Stomach smooth muscle (tissue), 2 donors: ENCODE measurements at regions not wholly inside any gene's neighbourhood (a gene's known extent, or its start where the extent isn't known, plus 50 kb on each side); places are given as distances from the start of the nearest gene placed in this dataset.

Experiments used
- H3K27ac ChIP-seq: one replicate; pipeline ENCODE4 v1.7.0; 2013; ENCODE audit warnings: mild to moderate bottlenecking, low read length, inconsistent platforms
- H3K27me3 ChIP-seq, 2 donors: one replicate each; pipeline ENCODE4 v1.7.0; 2013; ENCODE audit warnings: low read length in 2 of 2; ENCODE audit not compliant: insufficient read depth in 2 of 2, control insufficient read depth in 1 of 2
- H3K36me3 ChIP-seq, 2 donors: one replicate each; pipeline ENCODE4 v1.7.0; 2013; ENCODE audit warnings: low read length in 2 of 2; ENCODE audit not compliant: control insufficient read depth in 2 of 2, insufficient read depth in 2 of 2
- H3K4me1 ChIP-seq: one replicate; pipeline ENCODE4 v1.7.0; 2013; ENCODE audit warnings: low read length; ENCODE audit not compliant: control insufficient read depth, insufficient read depth
- H3K4me3 ChIP-seq, 2 donors: one replicate each; pipeline ENCODE4 v1.7.0; 2013; ENCODE audit warnings: low read length in 2 of 2
- H3K9ac ChIP-seq, 2 donors: one replicate each; pipeline ENCODE4 v1.7.0; 2013; ENCODE audit warnings: low read length in 2 of 2, mild to moderate bottlenecking in 1 of 2
- H3K9me3 ChIP-seq, 2 donors: one replicate each; pipeline ENCODE4 v1.7.0; 2013; ENCODE audit warnings: low read length in 2 of 2; ENCODE audit not compliant: control insufficient read depth in 2 of 2
- donor health status: healthy.
- donor health status: Pancreatic carcinoma.

- H3K36me3 ChIP-seq, result no peaks in the 10 kb centered on the region
- H3K4me3 ChIP-seq, result no peak overlapping the region
- H3K9ac ChIP-seq, result no peak overlapping the region
- H3K27me3 ChIP-seq, result no peaks in the 10 kb centered on the region
- no peak overlapping the region for H3K27ac ChIP-seq
- no peaks in the 10 kb centered on the region for H3K9me3 ChIP-seq
- H3K4me1 ChIP-seq, result peaks cover 2% of the 10 kb centered on the region
Measured at GRCh38 chr6:79776076-79776475, 144.9 kb downstream of the SH3BGRL2 start.

GRCh38 chr6:79775222-79775621 is 144.1 kb downstream of the SH3BGRL2 start:
- no peak overlapping the region for H3K27ac ChIP-seq
- H3K27me3 ChIP-seq, result no peaks in the 10 kb centered on the region
- H3K4me3 ChIP-seq, result no peak overlapping the region
- no peak overlapping the region for H3K9ac ChIP-seq
- no peaks in the 10 kb centered on the region for H3K9me3 ChIP-seq
- H3K36me3 ChIP-seq, result no peaks in the 10 kb centered on the region
- peaks cover 2% of the 10 kb centered on the region for H3K4me1 ChIP-seq

- peaks cover 0 to 8% of the 10 kb centered on the region in 2 donors for H3K9me3 ChIP-seq
- H3K27me3 ChIP-seq, result no peaks in the 10 kb centered on the region
- no peak overlapping the region for H3K4me3 ChIP-seq
Measured at GRCh38 chr6:79764747-79765146, 133.6 kb downstream of the SH3BGRL2 start.

GRCh38 chr6:79763301-79763700 is 132.2 kb downstream of the SH3BGRL2 start:
- H3K36me3 ChIP-seq, result no peaks in the 10 kb centered on the region
- no peaks in the 10 kb centered on the region for H3K4me1 ChIP-seq
- H3K4me3 ChIP-seq, result no peak overlapping the region
- H3K9ac ChIP-seq, result no peak overlapping the region
- H3K27me3 ChIP-seq, result no peaks in the 10 kb centered on the region
- H3K27ac ChIP-seq, result no peak overlapping the region
- H3K9me3 ChIP-seq, result peaks cover 0 to 6% of the 10 kb centered on the region in 2 donors

More at GRCh38 chr6:79764747-79765146, 133.6 kb downstream of the SH3BGRL2 start:
- Histone ChIP-seq H3K36me3 (no peaks in the 10 kb centered on the region), H3K9ac (no peak overlapping the region), H3K27ac (no peak overlapping the region), H3K4me1 (no peaks in the 10 kb centered on the region)

DNA sequence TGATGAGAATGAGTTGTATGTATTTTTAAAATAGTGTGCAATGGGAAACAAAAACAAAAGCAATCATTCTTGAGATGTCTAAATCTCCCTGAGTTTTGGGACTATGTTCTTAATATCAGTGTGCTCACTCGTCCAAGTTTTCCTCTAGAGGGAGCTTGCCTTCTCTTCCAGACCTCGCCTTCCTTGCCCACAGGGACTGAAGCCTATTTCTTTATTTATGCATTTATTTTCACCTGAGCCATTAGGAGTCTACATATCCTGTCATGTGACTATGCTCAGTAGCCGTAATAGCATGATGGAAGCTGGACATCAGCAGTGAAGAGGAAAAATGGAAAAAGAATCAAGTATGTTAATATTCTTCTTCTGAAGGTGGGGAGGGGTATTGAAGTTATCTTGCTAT is 131.2 kb downstream of the SH3BGRL2 start:
- Histone ChIP-seq H3K9ac (no peak overlapping the region), H3K9me3 (peaks cover 0 to 6% of the 10 kb centered on the region in 2 donors), H3K36me3 (no peaks in the 10 kb centered on the region), H3K4me1 (no peaks in the 10 kb centered on the region), H3K27me3 (no peaks in the 10 kb centered on the region), H3K27ac (no peak overlapping the region), H3K4me3 (no peak overlapping the region)

DNA sequence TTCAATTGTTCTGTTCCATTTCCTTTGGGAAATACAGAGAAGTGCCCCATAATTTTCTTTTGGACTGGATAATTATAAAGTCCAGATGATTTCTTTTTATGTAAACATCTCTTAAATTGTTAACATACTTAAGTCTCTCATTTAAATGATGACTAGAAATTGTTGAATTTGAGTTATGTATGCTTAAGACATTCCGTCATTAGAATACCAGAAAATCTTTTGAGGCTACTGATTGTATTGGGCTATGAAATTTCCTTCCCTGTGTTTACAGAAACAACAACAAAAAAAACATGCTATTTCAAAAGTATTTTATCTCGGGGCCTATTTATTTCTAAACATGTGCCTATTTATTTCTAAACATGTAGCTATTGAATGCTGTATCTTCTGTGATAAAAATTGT is 125.4 kb downstream of the SH3BGRL2 start:
- no peak overlapping the region for H3K27ac ChIP-seq
- H3K27me3 ChIP-seq, result no peaks in the 10 kb centered on the region
- H3K9me3 ChIP-seq, result no peaks in the 10 kb centered on the region
- H3K36me3 ChIP-seq, result no peaks in the 10 kb centered on the region
- no peaks in the 10 kb centered on the region for H3K4me1 ChIP-seq
- H3K9ac ChIP-seq, result no peak overlapping the region
- H3K4me3 ChIP-seq, result no peak overlapping the region

GRCh38 chr6:79755967-79756366 is 124.8 kb downstream of the SH3BGRL2 start:
- no peak overlapping the region for H3K9ac ChIP-seq
- H3K36me3 ChIP-seq, result no peaks in the 10 kb centered on the region
- no peaks in the 10 kb centered on the region for H3K4me1 ChIP-seq
- H3K27me3 ChIP-seq, result no peaks in the 10 kb centered on the region
- no peak overlapping the region for H3K4me3 ChIP-seq
- H3K27ac ChIP-seq, result no peak overlapping the region
- H3K9me3 ChIP-seq, result no peaks in the 10 kb centered on the region
